Liver (tissue), 8 donors: ENCODE measurements at regions not wholly inside any gene's neighbourhood (a gene's known extent, or its start where the extent isn't known, plus 50 kb on each side); places are given as distances from the start of the nearest gene placed in this dataset.

Experiments used
- DNase-seq: peaks from one replicate; pipeline ENCODE4 v3.0.0-alpha.2; 2017; ENCODE audit warnings: low spot score
- H3K27ac ChIP-seq, 2 donors: one replicate each; pipeline ENCODE4 v1.7.0; 2013; ENCODE audit warnings: inconsistent platforms in 2 of 2, low read length in 2 of 2, control low read depth in 1 of 2, low read depth in 1 of 2, mild to moderate bottlenecking in 1 of 2
- H3K27me3 ChIP-seq, 4 donors: one replicate each; pipeline versions ENCODE4 v1.6.1 to v1.7.0; 2013; ENCODE audit warnings: low read length in 3 of 4, inconsistent platforms in 1 of 4, mild to moderate bottlenecking in 1 of 4, moderate library complexity in 1 of 4; ENCODE audit not compliant: control insufficient read depth in 4 of 4, insufficient read depth in 4 of 4
- H3K36me3 ChIP-seq, 4 donors: one replicate each; pipeline versions ENCODE4 v1.6.1 to v1.7.0; 2013; ENCODE audit warnings: low read length in 3 of 4, mild to moderate bottlenecking in 3 of 4, low read depth in 1 of 4, moderate library complexity in 1 of 4; ENCODE audit not compliant: control insufficient read depth in 4 of 4, insufficient read depth in 3 of 4
- H3K4me1 ChIP-seq, 4 donors: one replicate each; pipeline versions ENCODE4 v1.6.1 to v1.7.0; 2013; ENCODE audit warnings: low read length in 3 of 4, mild to moderate bottlenecking in 3 of 4, moderate library complexity in 1 of 4; ENCODE audit not compliant: control insufficient read depth in 4 of 4, insufficient read depth in 4 of 4
- H3K4me3 ChIP-seq, 3 donors: one replicate each; pipeline versions ENCODE4 v1.6.1 to v1.7.0; 2013; ENCODE audit warnings: low read length in 3 of 3, control low read depth in 1 of 3, low read depth in 1 of 3, mild to moderate bottlenecking in 1 of 3
- H3K9ac ChIP-seq, 2 donors: one replicate each; pipeline ENCODE4 v1.7.0; 2013; ENCODE audit warnings: low read length in 2 of 2, mild to moderate bottlenecking in 2 of 2, moderate library complexity in 2 of 2, control low read depth in 1 of 2, low read depth in 1 of 2
- H3K9me3 ChIP-seq, 4 donors: one replicate each; pipeline versions ENCODE4 v1.6.1 to v1.7.0; 2013; ENCODE audit warnings: low read length in 3 of 4; ENCODE audit not compliant: control insufficient read depth in 4 of 4
- ATF3 ChIP-seq: IDR thresholded peaks from 2 replicates; pipeline ENCODE4 v1.6.1; 2016; ENCODE audit warnings: antibody characterized with exemption
- CTCF ChIP-seq: fragments of 150-350 bp; IDR thresholded peaks from 2 replicates; pipeline ENCODE4 v1.5.1; 2017; ENCODE audit warnings: improper control_type of control experiment, low read depth, low read length; ENCODE audit not compliant: missing input control
- EGR1 ChIP-seq, 2 donors: IDR thresholded peaks; 2 replicates each; pipeline ENCODE4 v1.6.1; 2016 to 2018; ENCODE audit warnings: antibody characterized with exemption in 2 of 2, low read depth in 2 of 2
- FOXA1 ChIP-seq: IDR thresholded peaks from 2 replicates; pipeline ENCODE4 v1.6.1; 2016; ENCODE audit warnings: antibody characterized with exemption
- FOXA2 ChIP-seq: IDR thresholded peaks from 2 replicates; pipeline ENCODE4 v1.6.1; 2016; ENCODE audit warnings: antibody characterized with exemption
- GABPA ChIP-seq, 2 donors: IDR thresholded peaks in 1 of 2; conservative IDR thresholded peaks in 1 of 2; 2 replicates each; pipeline ENCODE4 v1.6.1; 2016; ENCODE audit warnings: antibody characterized with exemption in 2 of 2, mild to moderate bottlenecking in 1 of 2, moderate library complexity in 1 of 2
- HNF4A ChIP-seq, 2 donors: conservative IDR thresholded peaks; 2 replicates each; pipeline ENCODE4 v1.6.1; 2016; ENCODE audit warnings: antibody characterized with exemption in 2 of 2, mild to moderate bottlenecking in 2 of 2
- HNF4G ChIP-seq: IDR thresholded peaks from 2 replicates; pipeline ENCODE4 v1.6.1; 2016; ENCODE audit warnings: antibody characterized with exemption
- JUND ChIP-seq, 2 donors: IDR thresholded peaks; 2 replicates each; pipeline ENCODE4 v1.6.1; 2016; ENCODE audit warnings: antibody characterized with exemption in 2 of 2
- NR2F2 ChIP-seq: IDR thresholded peaks from 2 replicates; pipeline ENCODE4 v1.6.1; 2016; ENCODE audit warnings: antibody characterized with exemption
- RAD21 ChIP-seq, 2 donors: IDR thresholded peaks; 2 replicates each; pipeline ENCODE4 v1.6.1; 2016; ENCODE audit warnings: antibody characterized with exemption in 2 of 2, mild to moderate bottlenecking in 2 of 2
- RXRA ChIP-seq, 2 donors: IDR thresholded peaks; 2 replicates each; pipeline ENCODE4 v1.6.1; 2017 to 2018; ENCODE audit warnings: antibody characterized with exemption in 2 of 2, mild to moderate bottlenecking in 1 of 2
- SP1 ChIP-seq: IDR thresholded peaks from 2 replicates; pipeline ENCODE4 v1.6.1; 2018; ENCODE audit warnings: antibody characterized with exemption, mild to moderate bottlenecking
- TAF1 ChIP-seq: conservative IDR thresholded peaks from 2 replicates; pipeline ENCODE4 v1.6.1; 2016; ENCODE audit warnings: antibody characterized with exemption, mild to moderate bottlenecking
- YY1 ChIP-seq: IDR thresholded peaks from 2 replicates; pipeline ENCODE4 v1.6.1; 2016; ENCODE audit warnings: antibody characterized with exemption, mild to moderate bottlenecking
- ZBTB33 ChIP-seq: IDR thresholded peaks from 2 replicates; pipeline ENCODE4 v1.6.1; 2016; ENCODE audit warnings: antibody characterized with exemption
- WGBS: extraction: QIAGEN DNeasy Blood & Tissue Kit; methylation state at CpG from one replicate; pipeline ENCODE4 v1.1.7; 2013; 5-methylcytosine and 5-hydroxymethylcytosine counted together
- TF ChIP-seq, protein P1 (sequence below): IDR thresholded peaks from 2 replicates; pipeline ENCODE4 v1.6.1; 2016; ENCODE audit warnings: antibody characterized with exemption
- TF ChIP-seq, protein P2 (sequence below): IDR thresholded peaks from 2 replicates; pipeline ENCODE4 v1.6.1; 2016; ENCODE audit warnings: antibody characterized with exemption, mild to moderate bottlenecking
- donor health status: healthy.
- donor health status: healthy.
- donor health status: healthy.
- donor health status: healthy.
- donor health status: healthy.

DNA sequence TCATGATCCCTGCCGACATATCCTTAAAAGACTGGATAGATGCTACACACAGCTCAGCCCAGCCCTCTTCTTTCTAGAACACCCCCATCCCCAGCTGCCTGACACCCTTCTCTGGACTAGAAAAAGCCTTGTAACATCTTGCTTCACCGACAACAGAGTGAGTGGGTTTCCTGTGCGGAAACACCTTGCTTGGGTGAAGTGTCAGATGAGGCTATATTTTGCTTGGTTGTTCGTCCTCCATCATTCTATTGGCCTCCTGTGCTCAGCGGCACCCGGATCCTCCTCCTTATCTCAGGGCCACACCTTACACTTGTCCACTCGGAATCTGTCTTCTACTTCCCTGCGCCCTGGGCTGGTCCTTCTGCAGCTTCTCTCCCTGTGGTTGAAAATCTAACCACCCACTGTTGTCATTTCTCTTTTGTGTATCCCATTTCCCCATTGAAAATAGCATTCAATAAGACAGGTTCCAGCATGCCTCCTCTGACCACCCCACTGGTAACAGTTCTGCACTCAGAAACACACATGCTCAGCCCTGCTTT, 101.3 kb upstream of the MLN start:
- Histone ChIP-seq H3K9ac (no peak overlapping the region), H3K27me3 (no peaks in the 10 kb centered on the region), H3K4me3 (peak overlapping the region in 2 of 3 donors; percentile 6 to 43), H3K36me3 (no peaks in the 10 kb centered on the region), H3K27ac (peak overlapping the region in 1 of 2 donors; percentile 89), H3K4me1 (peaks cover 20 to 57% (median 43%) of the 10 kb centered on the region in 4 donors), H3K9me3 (no peaks in the 10 kb centered on the region)
- 80% methylated on average over 8 of the region's 8 CpGs for WGBS
- DNase-seq = no peak
- TF ChIP-seq EGR1 (IDR thresholded peaks at IDR 0.05; ENCODE audit: low read depth in 2 of 2) (no peak), ZBTB33 (no peak), NR2F2 (no peak), RXRA (IDR thresholded peaks at IDR 0.05) (no peak), ATF3 (no peak), SP1 (no peak), JUND (IDR thresholded peaks at IDR 0.05) (no peak), YY1 (no peak), TAF1 (no peak), FOXA1 (no peak), FOXA2 (no peak), HNF4G (no peak), CTCF (no peak), RAD21 (IDR thresholded peaks at IDR 0.05) (no peak), GABPA (IDR thresholded peaks at IDR 0.05 in 1 of 2, conservative IDR thresholded peaks at IDR 0.05 in 1 of 2) (no peak), HNF4A (conservative IDR thresholded peaks at IDR 0.05) (no peak)
- TF ChIP-seq, protein P1, sequence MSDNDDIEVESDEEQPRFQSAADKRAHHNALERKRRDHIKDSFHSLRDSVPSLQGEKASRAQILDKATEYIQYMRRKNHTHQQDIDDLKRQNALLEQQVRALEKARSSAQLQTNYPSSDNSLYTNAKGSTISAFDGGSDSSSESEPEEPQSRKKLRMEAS = no peak
- TF ChIP-seq, protein P2, sequence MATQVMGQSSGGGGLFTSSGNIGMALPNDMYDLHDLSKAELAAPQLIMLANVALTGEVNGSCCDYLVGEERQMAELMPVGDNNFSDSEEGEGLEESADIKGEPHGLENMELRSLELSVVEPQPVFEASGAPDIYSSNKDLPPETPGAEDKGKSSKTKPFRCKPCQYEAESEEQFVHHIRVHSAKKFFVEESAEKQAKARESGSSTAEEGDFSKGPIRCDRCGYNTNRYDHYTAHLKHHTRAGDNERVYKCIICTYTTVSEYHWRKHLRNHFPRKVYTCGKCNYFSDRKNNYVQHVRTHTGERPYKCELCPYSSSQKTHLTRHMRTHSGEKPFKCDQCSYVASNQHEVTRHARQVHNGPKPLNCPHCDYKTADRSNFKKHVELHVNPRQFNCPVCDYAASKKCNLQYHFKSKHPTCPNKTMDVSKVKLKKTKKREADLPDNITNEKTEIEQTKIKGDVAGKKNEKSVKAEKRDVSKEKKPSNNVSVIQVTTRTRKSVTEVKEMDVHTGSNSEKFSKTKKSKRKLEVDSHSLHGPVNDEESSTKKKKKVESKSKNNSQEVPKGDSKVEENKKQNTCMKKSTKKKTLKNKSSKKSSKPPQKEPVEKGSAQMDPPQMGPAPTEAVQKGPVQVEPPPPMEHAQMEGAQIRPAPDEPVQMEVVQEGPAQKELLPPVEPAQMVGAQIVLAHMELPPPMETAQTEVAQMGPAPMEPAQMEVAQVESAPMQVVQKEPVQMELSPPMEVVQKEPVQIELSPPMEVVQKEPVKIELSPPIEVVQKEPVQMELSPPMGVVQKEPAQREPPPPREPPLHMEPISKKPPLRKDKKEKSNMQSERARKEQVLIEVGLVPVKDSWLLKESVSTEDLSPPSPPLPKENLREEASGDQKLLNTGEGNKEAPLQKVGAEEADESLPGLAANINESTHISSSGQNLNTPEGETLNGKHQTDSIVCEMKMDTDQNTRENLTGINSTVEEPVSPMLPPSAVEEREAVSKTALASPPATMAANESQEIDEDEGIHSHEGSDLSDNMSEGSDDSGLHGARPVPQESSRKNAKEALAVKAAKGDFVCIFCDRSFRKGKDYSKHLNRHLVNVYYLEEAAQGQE = no peak
